ENCODE measurements at regions not wholly inside any gene's neighbourhood (a gene's known extent, or its start where the extent isn't known, plus 50 kb on each side); places are given as distances from the start of the nearest gene placed in this dataset.

GRCh38 chr12:127144770-127145169, 1122.2 kb upstream of the TMEM132C start:
- DNase-seq: no peak
- Histone ChIP-seq H3K27me3 (no peaks in the 10 kb centered on the region), H3K9me3 (no peaks in the 10 kb centered on the region), H3K4me1 (no peaks in the 10 kb centered on the region), H3K27ac (no peak overlapping the region), H3K4me3 (no peak overlapping the region), H3K36me3 (no peaks in the 10 kb centered on the region)
- TF ChIP-seq CTCF (IDR thresholded peaks at IDR 0.05) (no peak), POLR2A (IDR thresholded peaks at IDR 0.05) (no peak)

GRCh38 chr12:127145241-127145928, 1121.6 kb upstream of the TMEM132C start:
- DNase-seq: no peak
- TF ChIP-seq CTCF (IDR thresholded peaks at IDR 0.05) (no peak), POLR2A (IDR thresholded peaks at IDR 0.05) (no peak)
- no peaks in the 10 kb centered on the region for H3K36me3 ChIP-seq
- H3K9me3 ChIP-seq: no peaks in the 10 kb centered on the region
- peak overlapping the region; percentile 28 to 57 (median 46) for H3K4me3 ChIP-seq
- H3K27me3 ChIP-seq: no peaks in the 10 kb centered on the region
- peak overlapping the region in 2 of 4 donors; percentile 32 to 58 for H3K27ac ChIP-seq
- H3K4me1 ChIP-seq: no peaks in the 10 kb centered on the region

- Histone ChIP-seq H3K27me3 (no peaks in the 10 kb centered on the region), H3K27ac (peak overlapping the region in 2 of 4 donors; percentile 32 to 58), H3K36me3 (no peaks in the 10 kb centered on the region), H3K9me3 (no peaks in the 10 kb centered on the region), H3K4me3 (peak overlapping the region; percentile 28 to 57 (median 46)), H3K4me1 (no peaks in the 10 kb centered on the region)
- TF ChIP-seq POLR2A (IDR thresholded peaks at IDR 0.05): no peak
- peak; percentile 32 to 71 (median 65) for DNase-seq
These were observed 1120.8 kb upstream of the TMEM132C start for GRCh38 chr12:127145929-127146789.

GRCh38 chr12:127146991-127147718, 1119.8 kb upstream of the TMEM132C start:
- Histone ChIP-seq H3K9me3 (no peaks in the 10 kb centered on the region), H3K4me3 (no peak overlapping the region), H3K27me3 (no peaks in the 10 kb centered on the region), H3K36me3 (no peaks in the 10 kb centered on the region), H3K27ac (no peak overlapping the region), H3K4me1 (no peaks in the 10 kb centered on the region)
- DNase-seq: no peak
- no peak for TF ChIP-seq POLR2A (IDR thresholded peaks at IDR 0.05)
- no peak for TF ChIP-seq CTCF (IDR thresholded peaks at IDR 0.05)

DNA sequence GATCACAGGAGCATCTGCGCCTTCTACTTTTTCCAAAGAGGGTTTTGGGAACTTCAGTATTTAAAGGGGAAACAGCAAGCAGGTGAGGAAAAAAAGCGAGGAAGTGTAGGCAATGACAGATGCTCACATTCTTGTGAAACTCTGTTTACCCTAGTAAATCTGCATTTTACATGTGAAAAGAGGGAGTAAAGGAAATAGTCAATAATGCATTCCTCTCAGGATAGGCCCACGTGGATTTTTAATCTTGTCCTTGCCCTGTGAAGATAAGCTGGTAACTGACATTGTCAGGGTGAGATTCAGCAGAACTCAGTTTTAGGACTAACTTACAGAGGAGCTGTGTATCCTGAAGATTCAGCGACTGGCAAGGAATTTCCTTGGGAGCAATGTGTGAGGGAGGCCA, 1119.2 kb upstream of the TMEM132C start:
- H3K4me1 ChIP-seq: no peaks in the 10 kb centered on the region
- no peaks in the 10 kb centered on the region for H3K27me3 ChIP-seq
- TF ChIP-seq POLR2A (IDR thresholded peaks at IDR 0.05) (no peak), CTCF (IDR thresholded peaks at IDR 0.05) (no peak)
- H3K36me3 ChIP-seq: no peaks in the 10 kb centered on the region
- no peak for DNase-seq
- H3K27ac ChIP-seq: no peak overlapping the region
- H3K9me3 ChIP-seq: no peaks in the 10 kb centered on the region
- no peak overlapping the region for H3K4me3 ChIP-seq
